Erythroblast (primary cell): ENCODE measurements at regions not wholly inside any gene's neighbourhood (a gene's known extent, or its start where the extent isn't known, plus 50 kb on each side); places are given as distances from the start of the nearest gene placed in this dataset.

ENCODE experiments used
- GATA1 ChIP-seq: IDR thresholded peaks from 2 replicates; pipeline ENCODE4 v1.6.1; 2011; ENCODE audit warnings: low read depth, mild to moderate bottlenecking, control low read depth, low read length, moderate library complexity
- POLR2A ChIP-seq: IDR thresholded peaks from 2 replicates; pipeline ENCODE4 v1.6.1; 2011; ENCODE audit warnings: mild to moderate bottlenecking, low read length

DNA sequence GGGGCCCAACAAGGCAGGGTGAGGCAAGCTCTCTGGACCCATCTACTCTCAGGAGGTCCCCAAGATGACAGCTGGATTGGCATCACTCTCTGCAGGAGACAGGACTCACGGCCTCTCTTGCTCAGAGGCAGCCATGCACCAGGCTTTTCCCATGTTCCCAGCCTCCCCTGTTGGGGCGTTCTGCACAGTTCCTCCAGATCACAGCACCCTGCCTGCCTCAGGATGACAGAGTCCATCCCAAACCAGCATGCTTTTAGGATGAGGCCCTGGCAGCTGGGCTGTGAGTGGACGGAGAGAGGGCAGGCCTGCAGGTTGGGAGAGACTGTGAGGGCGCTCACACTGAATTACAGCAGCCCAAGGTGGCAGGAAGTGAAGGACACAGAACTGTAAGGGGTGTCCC, 143.2 kb upstream of the MLN start:
- no peak for TF ChIP-seq POLR2A
- TF ChIP-seq GATA1: no peak
